K562 (cell line): ENCODE measurements at regions not wholly inside any gene's neighbourhood (a gene's known extent, or its start where the extent isn't known, plus 50 kb on each side); places are given as distances from the start of the nearest gene placed in this dataset.
A peak's percentile ranks its signal among the peaks of the same experiment; 100 is the strongest.

Experiments
- ATAC-seq: fragments of 200-7000 bp; cut with Tn5 transposase; 3 replicates; pipeline ENCODE4 v1.9.1; 2020; ENCODE audit warnings: moderate library complexity
- BruUV-seq: library from RNA; stranded (reverse); fragments of 400-500 nt; replicated peaks from 2 replicates; lab custom pipeline; 2021; lab: Mats Ljungman, UMichigan
- CTCF ChIA-PET: fragments of 300-600 bp; formaldehyde crosslinking; extraction: SDS; loops from one replicate; lab custom pipeline; 2021; ENCODE audit warnings: low intra/inter-chr PET ratio; lab: Yijun Ruan, JAX
- POLR2A ChIA-PET: fragments of 300-600, 350-650 bp; sonication (Branson Sonifier 250); formaldehyde crosslinking; extraction: SDS; loops from one replicate; lab custom pipeline; 2021; ENCODE audit warnings: antibody characterized with exemption, inconsistent platforms; lab: Yijun Ruan, JAX
- DNase-seq, 4 experiments: peaks; one replicate each; pipeline versions ENCODE4 v3.0.0 to v3.0.0-alpha.2; 2011 to 2018; ENCODE audit warnings: low spot score in 3 of 4, mixed read lengths in 3 of 4; ENCODE audit errors: extremely low read depth in 1 of 4
- FAIRE-seq: peaks from 2 replicates; lab custom pipeline; 2011; peaks lifted over from hg19 to GRCh38; lab: Jason Lieb, UNC
- H2AFZ ChIP-seq: 2 replicates; pipeline ENCODE4 v1.6.0; 2011; ENCODE audit warnings: low read depth, low read length, control low read depth, inconsistent platforms
- H3K27ac ChIP-seq: fragments of 200-600 bp; 3 replicates; pipeline ENCODE4 v1.8.0; 2011; ENCODE audit warnings: low read depth, mild to moderate bottlenecking, control low read depth, inconsistent platforms, low read length, moderate library complexity, mixed read lengths; ENCODE audit errors: extremely low read depth
- H3K27me3 ChIP-seq, 2 experiments: fragments of 300-600 bp in 1 of 2; 2 replicates in 1 of 2; 3 replicates in 1 of 2; pipeline versions ENCODE4 v1.6.0 to v1.8.0; 2011; ENCODE audit warnings: inconsistent platforms in 2 of 2, low read length in 2 of 2, mild to moderate bottlenecking in 1 of 2, mixed read lengths in 1 of 2, moderate library complexity in 1 of 2; ENCODE audit not compliant: control insufficient read depth in 2 of 2, insufficient read depth in 2 of 2
- H3K36me3 ChIP-seq: fragments of 300-600 bp; 3 replicates; pipeline ENCODE4 v1.8.0; 2011; ENCODE audit warnings: mild to moderate bottlenecking, low read length, inconsistent platforms; ENCODE audit not compliant: control insufficient read depth, insufficient read depth
- H3K4me1 ChIP-seq, 2 experiments: fragments of 200-600 bp in 1 of 2; replicated peaks in 1 of 2; 2 replicates in 1 of 2; 3 replicates in 1 of 2; pipeline versions ENCODE4 v1.5.1 to v1.8.0; 2011; ENCODE audit warnings: inconsistent platforms in 2 of 2, low read length in 2 of 2, mild to moderate bottlenecking in 1 of 2, mixed read lengths in 1 of 2, moderate library complexity in 1 of 2; ENCODE audit not compliant: control insufficient read depth in 2 of 2, insufficient read depth in 2 of 2
- H3K4me2 ChIP-seq: 2 replicates; pipeline ENCODE4 v1.6.1; 2011; ENCODE audit warnings: low read length, control low read depth, inconsistent platforms, mixed read lengths; ENCODE audit not compliant: insufficient read depth
- H3K4me3 ChIP-seq: fragments of 200-600 bp; sonication (generic), shearing (Covaris generic); 2 replicates; pipeline ENCODE4 v1.5.1; 2016; ENCODE audit warnings: control low read depth, inconsistent platforms
- H3K79me2 ChIP-seq: fragments of 200-600 bp; 3 replicates; pipeline ENCODE4 v1.8.0; 2011; ENCODE audit warnings: low read length, inconsistent platforms; ENCODE audit not compliant: control insufficient read depth, insufficient read depth
- H3K9ac ChIP-seq, 2 experiments: 2 replicates each; pipeline versions ENCODE4 v1.6.0 to v1.6.1; 2011; ENCODE audit warnings: low read depth in 2 of 2, low read length in 2 of 2, control low read depth in 1 of 2, inconsistent platforms in 1 of 2, mild to moderate bottlenecking in 1 of 2, mixed read lengths in 1 of 2; ENCODE audit not compliant: insufficient read depth in 1 of 2
- H3K9me1 ChIP-seq: one replicate; pipeline ENCODE4 v1.6.0; 2011; ENCODE audit warnings: inconsistent platforms, mild to moderate bottlenecking, low read length, moderate library complexity; ENCODE audit not compliant: control insufficient read depth, insufficient read depth
- H3K9me3 ChIP-seq: replicated peaks from 2 replicates; pipeline ENCODE4 v1.5.1; 2011; ENCODE audit warnings: low read depth, low read length, inconsistent platforms; ENCODE audit not compliant: control insufficient read depth, insufficient read depth
- H4K20me1 ChIP-seq: replicated peaks from 2 replicates; pipeline ENCODE4 v1.6.1; 2011; ENCODE audit warnings: low read length, inconsistent platforms, mixed read lengths; ENCODE audit not compliant: control insufficient read depth, insufficient read depth
- HMG20B ChIP-seq: fragments of 250-450 bp; sonication (Bioruptor Pico); IDR thresholded peaks from 2 replicates; pipeline ENCODE4 v1.5.0; 2021; ENCODE audit warnings: mild to moderate bottlenecking
- KLF1 ChIP-seq: fragments of 450-650 bp; IDR thresholded peaks from 2 replicates; pipeline ENCODE4 v1.6.1; 2016; ENCODE audit warnings: missing genetic modification characterization, missing compliant biosample characterization
- PHF8 ChIP-seq: fragments of 200-600 bp; sonication (generic); IDR thresholded peaks from 2 replicates; pipeline ENCODE4 v1.6.1; 2012; ENCODE audit warnings: mixed run types, mild to moderate bottlenecking, inconsistent platforms, low read length, moderate library complexity, borderline replicate concordance
- SPI1 ChIP-seq: IDR thresholded peaks from 2 replicates; pipeline ENCODE4 v1.6.1; 2011; ENCODE audit warnings: low read depth, low read length, control low read depth, borderline replicate concordance
- ZNF589 ChIP-seq: fragments of 200-800 bp; sonication (Bioruptor generic); IDR thresholded peaks from 2 replicates; pipeline ENCODE4 v1.6.1; 2016; ENCODE audit warnings: low read depth, missing genetic modification characterization, missing compliant biosample characterization
- WGBS: fragments of 100-300 bp; shearing (Covaris generic); methylation state at CpG from one replicate; pipeline ENCODE4 v1.1.6; 2016; ENCODE audit warnings: low coverage, mixed read lengths; ENCODE audit not compliant: insufficient coverage; ENCODE audit errors: missing lambda C conversion rate; 5-methylcytosine and 5-hydroxymethylcytosine counted together
- in situ Hi-C: fragments of 300-500 bp; cut with MboI; formaldehyde crosslinking; loops from 4 replicates; pipeline ENCODE4 v1.15.0; 2018; ENCODE audit warnings: inconsistent platforms, mixed read lengths
- intact Hi-C: fragments of 100-400 bp; cut with micrococcal nuclease; formaldehyde crosslinking; loops from 2 replicates; pipeline ENCODE4 v1.14.2; 2022

DNA sequence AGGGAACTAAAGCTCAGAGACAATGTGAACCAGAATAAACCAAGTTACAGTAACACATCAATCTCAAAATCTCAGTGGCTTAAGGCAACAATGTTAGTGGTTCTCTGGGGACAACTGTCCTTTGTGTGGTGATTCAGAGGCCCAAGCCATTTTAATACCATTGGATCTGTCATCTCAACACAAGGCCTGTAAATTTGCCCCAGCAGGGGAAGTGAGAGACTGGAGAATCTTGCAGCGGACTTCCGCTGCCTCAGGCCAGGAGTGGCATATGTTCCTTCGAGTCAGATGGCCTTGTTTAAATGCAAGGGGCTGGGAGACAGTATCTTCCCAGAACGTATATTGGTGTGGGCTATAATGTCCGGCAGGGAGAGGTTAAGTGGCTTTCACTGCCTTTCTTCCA lies 126.0 kb downstream of the CD83 start:
- in situ Hi-C loops (no loop called here), intact Hi-C loops (no loop called here)
- H3K9ac ChIP-seq = no peak overlapping the region
- H4K20me1 ChIP-seq = no peaks in the 10 kb centered on the region
- H3K36me3 ChIP-seq = no peaks in the 10 kb centered on the region
- no peak overlapping the region for H3K27ac ChIP-seq
- H3K27me3 ChIP-seq = peaks cover 0 to 3% of the 10 kb centered on the region in 2 experiments; a peak in 2 of 5 replicates
- no peak overlapping the region for H3K4me3 ChIP-seq
- no peak for DNase-seq
- H2AFZ ChIP-seq = no peak overlapping the region
- H3K4me2 ChIP-seq = no peak overlapping the region
- POLR2A ChIA-PET = interaction anchor here (0.8 kb wide), 1 partner anchor 1887 kb away, joined by 3 read pairs; no protein-coding TSS in a partner anchor
- H3K9me1 ChIP-seq = no peaks in the 10 kb centered on the region
- no TSS peak for BruUV-seq
- TF ChIP-seq KLF1 (tag) = no peak
- TF ChIP-seq SPI1 = 0 out of 2 replicates have a peak, but pooled peaks have one; percentile 5
- no peaks in the 10 kb centered on the region for H3K79me2 ChIP-seq
- 37% methylated on average over 5 of the region's 5 CpGs for WGBS
- H3K4me1 ChIP-seq = peaks cover 0 to 13% of the 10 kb centered on the region in 2 experiments; a peak in 3 of 5 replicates
- no peaks in the 10 kb centered on the region for H3K9me3 ChIP-seq
- ATAC-seq = no peak
- no peak for FAIRE-seq
- CTCF ChIA-PET = no interaction called here

DNA sequence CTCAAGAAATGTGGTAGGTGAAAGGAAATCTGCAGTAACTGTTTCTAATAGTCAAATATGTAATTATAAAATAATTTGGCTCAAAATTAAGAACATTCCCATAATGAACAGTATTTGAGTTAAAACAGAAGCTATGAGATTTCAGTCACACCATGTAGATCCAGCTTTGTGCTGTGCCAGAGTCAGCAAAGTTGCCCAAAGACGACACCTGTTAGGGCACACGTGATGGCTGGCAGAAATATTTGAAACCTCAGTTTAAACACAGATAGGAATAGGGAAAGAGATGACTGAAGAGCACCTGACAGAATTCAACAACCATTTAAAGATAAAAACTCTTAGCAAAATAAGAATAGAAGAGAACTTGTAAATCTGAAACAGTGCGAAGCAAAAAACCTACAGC lies 129.3 kb downstream of the CD83 start:
- FAIRE-seq (no peak), ATAC-seq (no peak), DNase-seq (no peak)
- Histone ChIP-seq H3K9me1 (no peaks in the 10 kb centered on the region), H3K79me2 (no peaks in the 10 kb centered on the region), H3K4me1 (no peaks in the 10 kb centered on the region), H3K9me3 (no peaks in the 10 kb centered on the region), H4K20me1 (no peaks in the 10 kb centered on the region), H3K4me2 (no peak overlapping the region), H3K4me3 (no peak overlapping the region), H2AFZ (no peak overlapping the region), H3K27ac (no peak overlapping the region), H3K9ac (no peak overlapping the region), H3K27me3 (peaks cover 3 to 5% of the 10 kb centered on the region in 2 experiments; a peak in 4 of 5 replicates), H3K36me3 (no peaks in the 10 kb centered on the region)
- POLR2A ChIA-PET = interaction anchor here (1.3 kb wide), 1 partner anchor 9 kb away, joined by 3 read pairs; no protein-coding TSS in a partner anchor
- 11% methylated on average over 3 of the region's 3 CpGs for WGBS
- in situ Hi-C loops = no loop called here
- intact Hi-C loops = no loop called here
- CTCF ChIA-PET = no interaction called here
- no TSS peak for BruUV-seq
- no peak for TF ChIP-seq HMG20B (CRISPR knock-in tag)
- TF ChIP-seq ZNF589 (CRISPR knock-in tag) = no peak
- no peak for TF ChIP-seq PHF8
